NCI-H2107 treated with DMSO at 0.1 percent for 48 hours (cell line): ENCODE measurements at regions not wholly inside any gene's neighbourhood (a gene's known extent, or its start where the extent isn't known, plus 50 kb on each side); places are given as distances from the start of the nearest gene placed in this dataset.
"Not testable (repeated sequence)": the region's sequence is repeated elsewhere in the genome, so short reads cannot be mapped to it uniquely, and the experiment has no call there.

Experiments used
- DNase-seq: peaks from one replicate; lab custom pipeline; 2025; ENCODE audit not compliant: unreplicated experiment; lab: John Stamatoyannopoulos, UW

GRCh38 chr2:228444161-228444560, 262.7 kb upstream of the SPHKAP start:
- DNase-seq, result no peak

GRCh38 chr2:228433721-228434120, 252.2 kb upstream of the SPHKAP start:
- DNase-seq, result no peak

- DNase-seq, result no peak
Observed at GRCh38 chr2:228432116-228432515, 250.6 kb upstream of the SPHKAP start.

- DNase-seq, result no peak
Observed at GRCh38 chr2:228430986-228431385, 249.5 kb upstream of the SPHKAP start.

- DNase-seq, result no peak
Observed at GRCh38 chr2:228426502-228427216, 245.2 kb upstream of the SPHKAP start.

GRCh38 chr2:228425411-228426060, 244.0 kb upstream of the SPHKAP start:
- not testable (repeated sequence) for DNase-seq

GRCh38 chr2:228417956-228418355, 236.5 kb upstream of the SPHKAP start:
- DNase-seq, result no peak

GRCh38 chr2:228417526-228417925, 236.0 kb upstream of the SPHKAP start:
- no peak for DNase-seq

- DNase-seq, result no peak
Observed at GRCh38 chr2:228410061-228410460, 228.6 kb upstream of the SPHKAP start.

- no peak for DNase-seq
Observed at GRCh38 chr2:228409493-228409892, 228.0 kb upstream of the SPHKAP start.

- no peak for DNase-seq
Observed at GRCh38 chr2:228408529-228409227, 227.2 kb upstream of the SPHKAP start.

- DNase-seq, result no peak
Observed at GRCh38 chr2:228407821-228408220, 226.3 kb upstream of the SPHKAP start.

GRCh38 chr2:228401065-228401912, 219.8 kb upstream of the SPHKAP start:
- DNase-seq, result no peak

- DNase-seq, result no peak
Observed at GRCh38 chr2:228387776-228388175, 206.3 kb upstream of the SPHKAP start.

- DNase-seq, result no peak
Observed at GRCh38 chr2:228378696-228379425, 197.4 kb upstream of the SPHKAP start.

- DNase-seq, result no peak
Observed at GRCh38 chr2:228378233-228378632, 196.7 kb upstream of the SPHKAP start.

GRCh38 chr2:228377533-228377932, 196.0 kb upstream of the SPHKAP start:
- DNase-seq, result no peak

GRCh38 chr2:228374741-228375140, 193.3 kb upstream of the SPHKAP start:
- no peak for DNase-seq

- DNase-seq, result no peak
Observed at GRCh38 chr2:228373191-228373590, 191.7 kb upstream of the SPHKAP start.

- DNase-seq, result no peak
Observed at GRCh38 chr2:228372212-228372611, 190.7 kb upstream of the SPHKAP start.
